ENCODE measurements at regions not wholly inside any gene's neighbourhood (a gene's known extent, or its start where the extent isn't known, plus 50 kb on each side); places are given as distances from the start of the nearest gene placed in this dataset.

GRCh38 chr2:236740506-236740905 lies 170.9 kb downstream of the ACKR3 start:
- no peak for DNase-seq
- Mint-ChIP-seq H3K27me3 (peaks cover 5% of the 10 kb centered on the region), H3K27ac (no peak overlapping the region), H3K4me1 (ENCODE audit: low read depth) (no peaks in the 10 kb centered on the region), H3K36me3 (no peaks in the 10 kb centered on the region), H3K9me3 (no peaks in the 10 kb centered on the region), H3K4me3 (no peak overlapping the region)
- intact Hi-C loops (cut with micrococcal nuclease): no loop called here
- ChIA-PET CTCF (no interaction called here), POLR2A (no interaction called here)

- Mint-ChIP-seq H3K36me3 (no peaks in the 10 kb centered on the region), H3K27ac (no peak overlapping the region), H3K9me3 (no peaks in the 10 kb centered on the region), H3K4me1 (ENCODE audit: low read depth) (no peaks in the 10 kb centered on the region), H3K27me3 (no peaks in the 10 kb centered on the region), H3K4me3 (no peak overlapping the region)
- CTCF ChIA-PET: no interaction called here
- POLR2A ChIA-PET: no interaction called here
- no peak for DNase-seq
- intact Hi-C loops (cut with micrococcal nuclease): no loop called here
Observed at GRCh38 chr2:236743039-236743920, 173.7 kb downstream of the ACKR3 start.

GRCh38 chr2:236743921-236744280 lies 174.3 kb downstream of the ACKR3 start:
- Mint-ChIP-seq H3K9me3 (no peaks in the 10 kb centered on the region), H3K4me1 (ENCODE audit: low read depth) (no peaks in the 10 kb centered on the region), H3K36me3 (no peaks in the 10 kb centered on the region), H3K27me3 (no peaks in the 10 kb centered on the region), H3K4me3 (no peak overlapping the region), H3K27ac (no peak overlapping the region)
- no peak for DNase-seq
- ChIA-PET POLR2A (no interaction called here), CTCF (no interaction called here)
- intact Hi-C loops (cut with micrococcal nuclease): no loop called here

- no peak overlapping the region for H3K4me3 Mint-ChIP-seq
- no peak overlapping the region for H3K27ac Mint-ChIP-seq
- DNase-seq: no peak
- POLR2A ChIA-PET: no interaction called here
- no peaks in the 10 kb centered on the region for H3K36me3 Mint-ChIP-seq
- H3K9me3 Mint-ChIP-seq: no peaks in the 10 kb centered on the region
- intact Hi-C loops (cut with micrococcal nuclease): no loop called here
- CTCF ChIA-PET: no interaction called here
- H3K27me3 Mint-ChIP-seq: peaks cover 1% of the 10 kb centered on the region
- H3K4me1 Mint-ChIP-seq (ENCODE audit: low read depth): no peaks in the 10 kb centered on the region
Observed at GRCh38 chr2:236744281-236744705, 174.7 kb downstream of the ACKR3 start.

GRCh38 chr2:236744716-236745115 lies 175.1 kb downstream of the ACKR3 start:
- intact Hi-C loops (cut with micrococcal nuclease): no loop called here
- no peak overlapping the region for H3K4me3 Mint-ChIP-seq
- peaks cover 5% of the 10 kb centered on the region for H3K27me3 Mint-ChIP-seq
- no peaks in the 10 kb centered on the region for H3K36me3 Mint-ChIP-seq
- no peak for DNase-seq
- H3K9me3 Mint-ChIP-seq: no peaks in the 10 kb centered on the region
- no peaks in the 10 kb centered on the region for H3K4me1 Mint-ChIP-seq (ENCODE audit: low read depth)
- POLR2A ChIA-PET: no interaction called here
- no peak overlapping the region for H3K27ac Mint-ChIP-seq
- CTCF ChIA-PET: no interaction called here

GRCh38 chr2:236745420-236746210 lies 176.0 kb downstream of the ACKR3 start:
- CTCF ChIA-PET: interaction anchor here (0.9 kb wide), 1 partner anchor 565 kb away, joined by 3 read pairs; no protein-coding TSS in a partner anchor
- no peak for DNase-seq
- H3K9me3 Mint-ChIP-seq: no peaks in the 10 kb centered on the region
- H3K4me1 Mint-ChIP-seq (ENCODE audit: low read depth): no peaks in the 10 kb centered on the region
- H3K27me3 Mint-ChIP-seq: peaks cover 5% of the 10 kb centered on the region
- POLR2A ChIA-PET: no interaction called here
- no peak overlapping the region for H3K4me3 Mint-ChIP-seq
- H3K27ac Mint-ChIP-seq: no peak overlapping the region
- no peaks in the 10 kb centered on the region for H3K36me3 Mint-ChIP-seq
- intact Hi-C loops (cut with micrococcal nuclease): no loop called here

GRCh38 chr2:236746833-236747232 lies 177.2 kb downstream of the ACKR3 start:
- H3K4me3 Mint-ChIP-seq: no peak overlapping the region
- no peaks in the 10 kb centered on the region for H3K36me3 Mint-ChIP-seq
- peaks cover 5% of the 10 kb centered on the region for H3K27me3 Mint-ChIP-seq
- DNase-seq: no peak
- H3K9me3 Mint-ChIP-seq: no peaks in the 10 kb centered on the region
- intact Hi-C loops (cut with micrococcal nuclease): no loop called here
- no peak overlapping the region for H3K27ac Mint-ChIP-seq
- POLR2A ChIA-PET: no interaction called here
- no peaks in the 10 kb centered on the region for H3K4me1 Mint-ChIP-seq (ENCODE audit: low read depth)
- CTCF ChIA-PET: interaction anchor here (0.9 kb wide), 1 partner anchor 566 kb away, joined by 3 read pairs; no protein-coding TSS in a partner anchor

- POLR2A ChIA-PET: no interaction called here
- Mint-ChIP-seq H3K4me1 (ENCODE audit: low read depth) (no peaks in the 10 kb centered on the region), H3K27ac (no peak overlapping the region), H3K36me3 (no peaks in the 10 kb centered on the region), H3K27me3 (peaks cover 5% of the 10 kb centered on the region), H3K9me3 (no peaks in the 10 kb centered on the region), H3K4me3 (no peak overlapping the region)
- DNase-seq: no peak
- intact Hi-C loops (cut with micrococcal nuclease): no loop called here
- CTCF ChIA-PET: no interaction called here
Observed at GRCh38 chr2:236747426-236747825, 177.8 kb downstream of the ACKR3 start.

GRCh38 chr2:236747925-236748324 lies 178.3 kb downstream of the ACKR3 start:
- CTCF ChIA-PET: no interaction called here
- H3K27ac Mint-ChIP-seq: no peak overlapping the region
- POLR2A ChIA-PET: no interaction called here
- no peaks in the 10 kb centered on the region for H3K9me3 Mint-ChIP-seq
- no peak for DNase-seq
- no peak overlapping the region for H3K4me3 Mint-ChIP-seq
- H3K27me3 Mint-ChIP-seq: peaks cover 5% of the 10 kb centered on the region
- no peaks in the 10 kb centered on the region for H3K4me1 Mint-ChIP-seq (ENCODE audit: low read depth)
- intact Hi-C loops (cut with micrococcal nuclease): no loop called here
- no peaks in the 10 kb centered on the region for H3K36me3 Mint-ChIP-seq

- H3K9me3 Mint-ChIP-seq: no peaks in the 10 kb centered on the region
- H3K27me3 Mint-ChIP-seq: peaks cover 5% of the 10 kb centered on the region
- intact Hi-C loops (cut with micrococcal nuclease): no loop called here
- no peak for DNase-seq
- H3K4me1 Mint-ChIP-seq (ENCODE audit: low read depth): no peaks in the 10 kb centered on the region
- H3K36me3 Mint-ChIP-seq: no peaks in the 10 kb centered on the region
- POLR2A ChIA-PET: no interaction called here
- H3K4me3 Mint-ChIP-seq: no peak overlapping the region
- CTCF ChIA-PET: no interaction called here
- H3K27ac Mint-ChIP-seq: no peak overlapping the region
Observed at GRCh38 chr2:236748385-236748784, 178.8 kb downstream of the ACKR3 start.

- no peaks in the 10 kb centered on the region for H3K36me3 Mint-ChIP-seq
- CTCF ChIA-PET: no interaction called here
Observed at GRCh38 chr2:236748801-236749200, 179.2 kb downstream of the ACKR3 start.

GRCh38 chr2:236749346-236749745 lies 179.7 kb downstream of the ACKR3 start:
- Mint-ChIP-seq H3K4me3 (no peak overlapping the region), H3K27ac (no peak overlapping the region), H3K27me3 (peaks cover 5% of the 10 kb centered on the region), H3K9me3 (no peaks in the 10 kb centered on the region), H3K36me3 (no peaks in the 10 kb centered on the region), H3K4me1 (ENCODE audit: low read depth) (no peaks in the 10 kb centered on the region)
- ChIA-PET CTCF (no interaction called here), POLR2A (no interaction called here)
- no peak for DNase-seq
- intact Hi-C loops (cut with micrococcal nuclease): no loop called here

More at GRCh38 chr2:236748801-236749200, 179.2 kb downstream of the ACKR3 start:
- Mint-ChIP-seq H3K27me3 (peaks cover 5% of the 10 kb centered on the region), H3K4me3 (no peak overlapping the region), H3K9me3 (no peaks in the 10 kb centered on the region), H3K4me1 (ENCODE audit: low read depth) (no peaks in the 10 kb centered on the region), H3K27ac (no peak overlapping the region)
- DNase-seq: no peak
- POLR2A ChIA-PET: no interaction called here
- intact Hi-C loops (cut with micrococcal nuclease): no loop called here

GRCh38 chr2:236752096-236752495 lies 182.5 kb downstream of the ACKR3 start:
- no peaks in the 10 kb centered on the region for H3K4me1 Mint-ChIP-seq (ENCODE audit: low read depth)
- H3K4me3 Mint-ChIP-seq: no peak overlapping the region
- intact Hi-C loops (cut with micrococcal nuclease): no loop called here
- peaks cover 5% of the 10 kb centered on the region for H3K27me3 Mint-ChIP-seq
- ChIA-PET CTCF (no interaction called here), POLR2A (no interaction called here)
- no peaks in the 10 kb centered on the region for H3K9me3 Mint-ChIP-seq
- no peaks in the 10 kb centered on the region for H3K36me3 Mint-ChIP-seq
- no peak for DNase-seq
- H3K27ac Mint-ChIP-seq: no peak overlapping the region
